ENCODE measurements at regions not wholly inside any gene's neighbourhood (a gene's known extent, or its start where the extent isn't known, plus 50 kb on each side); places are given as distances from the start of the nearest gene placed in this dataset.

- intact Hi-C loops (cut with micrococcal nuclease) = loop anchor here (2.0 kb wide), 1 partner anchor 16 kb away; no protein-coding TSS in a partner anchor
- H3K27me3 Mint-ChIP-seq (ENCODE audit: low read depth) = peaks cover 49% of the 10 kb centered on the region
- H3K27ac Mint-ChIP-seq = no peak overlapping the region
- H3K9me3 Mint-ChIP-seq = no peaks in the 10 kb centered on the region
- no peak for DNase-seq (ENCODE audit: low spot score)
- peak overlapping the region; percentile 45 for H3K4me3 Mint-ChIP-seq (ENCODE audit: low read depth)
- H3K4me1 Mint-ChIP-seq (ENCODE audit: low read depth) = peaks cover 14% of the 10 kb centered on the region
- H3K36me3 Mint-ChIP-seq (ENCODE audit: low read depth) = no peaks in the 10 kb centered on the region
Observed at GRCh38 chrX:20500171-20500865, 233.6 kb upstream of the RPS6KA3 start.

GRCh38 chrX:20499763-20500162 lies 233.1 kb upstream of the RPS6KA3 start:
- intact Hi-C loops (cut with micrococcal nuclease) = loop anchor here (2.0 kb wide), 1 partner anchor 17 kb away; no protein-coding TSS in a partner anchor
- H3K9me3 Mint-ChIP-seq = no peaks in the 10 kb centered on the region
- DNase-seq (ENCODE audit: low spot score) = no peak
- peaks cover 14% of the 10 kb centered on the region for H3K4me1 Mint-ChIP-seq (ENCODE audit: low read depth)
- H3K4me3 Mint-ChIP-seq (ENCODE audit: low read depth) = no peak overlapping the region
- peaks cover 49% of the 10 kb centered on the region for H3K27me3 Mint-ChIP-seq (ENCODE audit: low read depth)
- no peaks in the 10 kb centered on the region for H3K36me3 Mint-ChIP-seq (ENCODE audit: low read depth)
- no peak overlapping the region for H3K27ac Mint-ChIP-seq

GRCh38 chrX:20498851-20499635 lies 232.3 kb upstream of the RPS6KA3 start:
- H3K4me3 Mint-ChIP-seq (ENCODE audit: low read depth) = no peak overlapping the region
- no peak overlapping the region for H3K27ac Mint-ChIP-seq
- no peak for DNase-seq (ENCODE audit: low spot score)
- intact Hi-C loops (cut with micrococcal nuclease) = no loop called here
- H3K9me3 Mint-ChIP-seq = no peaks in the 10 kb centered on the region
- H3K27me3 Mint-ChIP-seq (ENCODE audit: low read depth) = peaks cover 46% of the 10 kb centered on the region
- H3K36me3 Mint-ChIP-seq (ENCODE audit: low read depth) = no peaks in the 10 kb centered on the region
- peaks cover 14% of the 10 kb centered on the region for H3K4me1 Mint-ChIP-seq (ENCODE audit: low read depth)

- Mint-ChIP-seq H3K4me1 (ENCODE audit: low read depth) (peaks cover 8% of the 10 kb centered on the region), H3K27me3 (ENCODE audit: low read depth) (peaks cover 29% of the 10 kb centered on the region), H3K4me3 (ENCODE audit: low read depth) (no peak overlapping the region), H3K9me3 (no peaks in the 10 kb centered on the region), H3K36me3 (ENCODE audit: low read depth) (no peaks in the 10 kb centered on the region), H3K27ac (no peak overlapping the region)
- intact Hi-C loops (cut with micrococcal nuclease) = no loop called here
- no peak for DNase-seq (ENCODE audit: low spot score)
Observed at GRCh38 chrX:20495575-20495974, 228.9 kb upstream of the RPS6KA3 start.

GRCh38 chrX:20488473-20488872 lies 221.8 kb upstream of the RPS6KA3 start:
- DNase-seq (ENCODE audit: low spot score) = no peak
- Mint-ChIP-seq H3K9me3 (no peaks in the 10 kb centered on the region), H3K27me3 (ENCODE audit: low read depth) (peaks cover 2% of the 10 kb centered on the region), H3K4me1 (ENCODE audit: low read depth) (peaks cover 9% of the 10 kb centered on the region), H3K4me3 (ENCODE audit: low read depth) (no peak overlapping the region), H3K27ac (no peak overlapping the region), H3K36me3 (ENCODE audit: low read depth) (no peaks in the 10 kb centered on the region)
- intact Hi-C loops (cut with micrococcal nuclease) = no loop called here

- no peak overlapping the region for H3K4me3 Mint-ChIP-seq (ENCODE audit: low read depth)
- H3K9me3 Mint-ChIP-seq = no peaks in the 10 kb centered on the region
- no peak overlapping the region for H3K27ac Mint-ChIP-seq
- no peak for DNase-seq (ENCODE audit: low spot score)
- intact Hi-C loops (cut with micrococcal nuclease) = no loop called here
- H3K4me1 Mint-ChIP-seq (ENCODE audit: low read depth) = peaks cover 9% of the 10 kb centered on the region
- H3K36me3 Mint-ChIP-seq (ENCODE audit: low read depth) = no peaks in the 10 kb centered on the region
- H3K27me3 Mint-ChIP-seq (ENCODE audit: low read depth) = peaks cover 6% of the 10 kb centered on the region
Observed at GRCh38 chrX:20487227-20487626, 220.5 kb upstream of the RPS6KA3 start.

GRCh38 chrX:20481632-20482031 lies 214.9 kb upstream of the RPS6KA3 start:
- Mint-ChIP-seq H3K36me3 (ENCODE audit: low read depth) (no peaks in the 10 kb centered on the region), H3K27me3 (ENCODE audit: low read depth) (peaks cover 37% of the 10 kb centered on the region), H3K9me3 (no peaks in the 10 kb centered on the region), H3K4me1 (ENCODE audit: low read depth) (no peaks in the 10 kb centered on the region), H3K4me3 (ENCODE audit: low read depth) (no peak overlapping the region), H3K27ac (no peak overlapping the region)
- DNase-seq (ENCODE audit: low spot score) = no peak
- intact Hi-C loops (cut with micrococcal nuclease) = no loop called here

- intact Hi-C loops (cut with micrococcal nuclease) = no loop called here
- Mint-ChIP-seq H3K4me3 (ENCODE audit: low read depth) (no peak overlapping the region), H3K9me3 (no peaks in the 10 kb centered on the region), H3K27me3 (ENCODE audit: low read depth) (peaks cover 39% of the 10 kb centered on the region), H3K4me1 (ENCODE audit: low read depth) (no peaks in the 10 kb centered on the region), H3K27ac (no peak overlapping the region), H3K36me3 (ENCODE audit: low read depth) (no peaks in the 10 kb centered on the region)
- no peak for DNase-seq (ENCODE audit: low spot score)
Observed at GRCh38 chrX:20479896-20480295, 213.2 kb upstream of the RPS6KA3 start.

GRCh38 chrX:20479048-20479447 lies 212.3 kb upstream of the RPS6KA3 start:
- no peaks in the 10 kb centered on the region for H3K36me3 Mint-ChIP-seq (ENCODE audit: low read depth)
- H3K4me1 Mint-ChIP-seq (ENCODE audit: low read depth) = no peaks in the 10 kb centered on the region
- intact Hi-C loops (cut with micrococcal nuclease) = no loop called here
- no peak overlapping the region for H3K27ac Mint-ChIP-seq
- no peaks in the 10 kb centered on the region for H3K9me3 Mint-ChIP-seq
- no peak overlapping the region for H3K4me3 Mint-ChIP-seq (ENCODE audit: low read depth)
- peaks cover 39% of the 10 kb centered on the region for H3K27me3 Mint-ChIP-seq (ENCODE audit: low read depth)
- no peak for DNase-seq (ENCODE audit: low spot score)

- H3K4me1 Mint-ChIP-seq (ENCODE audit: low read depth) = no peaks in the 10 kb centered on the region
- no peak for DNase-seq (ENCODE audit: low spot score)
- no peak overlapping the region for H3K4me3 Mint-ChIP-seq (ENCODE audit: low read depth)
- H3K36me3 Mint-ChIP-seq (ENCODE audit: low read depth) = no peaks in the 10 kb centered on the region
- no peaks in the 10 kb centered on the region for H3K9me3 Mint-ChIP-seq
- intact Hi-C loops (cut with micrococcal nuclease) = no loop called here
- H3K27me3 Mint-ChIP-seq (ENCODE audit: low read depth) = peaks cover 39% of the 10 kb centered on the region
- H3K27ac Mint-ChIP-seq = no peak overlapping the region
Observed at GRCh38 chrX:20477836-20478524, 211.3 kb upstream of the RPS6KA3 start.

- intact Hi-C loops (cut with micrococcal nuclease) = no loop called here
- DNase-seq (ENCODE audit: low spot score) = no peak
- H3K4me3 Mint-ChIP-seq (ENCODE audit: low read depth) = no peak overlapping the region
- H3K27me3 Mint-ChIP-seq (ENCODE audit: low read depth) = peaks cover 35% of the 10 kb centered on the region
- no peaks in the 10 kb centered on the region for H3K9me3 Mint-ChIP-seq
- no peak overlapping the region for H3K27ac Mint-ChIP-seq
- H3K4me1 Mint-ChIP-seq (ENCODE audit: low read depth) = no peaks in the 10 kb centered on the region
- no peaks in the 10 kb centered on the region for H3K36me3 Mint-ChIP-seq (ENCODE audit: low read depth)
Observed at GRCh38 chrX:20477219-20477618, 210.5 kb upstream of the RPS6KA3 start.

- Mint-ChIP-seq H3K27me3 (ENCODE audit: low read depth) (peaks cover 9% of the 10 kb centered on the region), H3K4me3 (ENCODE audit: low read depth) (no peak overlapping the region), H3K9me3 (no peaks in the 10 kb centered on the region), H3K4me1 (ENCODE audit: low read depth) (peaks cover 2% of the 10 kb centered on the region), H3K27ac (no peak overlapping the region), H3K36me3 (ENCODE audit: low read depth) (no peaks in the 10 kb centered on the region)
- no peak for DNase-seq (ENCODE audit: low spot score)
- intact Hi-C loops (cut with micrococcal nuclease) = no loop called here
Observed at GRCh38 chrX:20472620-20473258, 206.0 kb upstream of the RPS6KA3 start.

Measured in activated T-helper 2 cell treated with anti-CD3 and anti-CD28 coated beads, Interferon-gamma antibody, Interleukin-2, Interleukin-4, amounts not matched to agents 10 μg/mL and 5 μg/mL and 100 μg/mL, durations not matched to agents 14 hours and 24 hours and 36 hours (primary cell).